Activated gamma-delta T cell (primary cell): ENCODE measurements at regions not wholly inside any gene's neighbourhood (a gene's known extent, or its start where the extent isn't known, plus 50 kb on each side); places are given as distances from the start of the nearest gene placed in this dataset.
"Not testable (repeated sequence)": the region's sequence is repeated elsewhere in the genome, so short reads cannot be mapped to it uniquely, and the experiment has no call there.

Source experiments
- DNase-seq: peaks from one replicate; lab custom pipeline; 2025; lab: John Stamatoyannopoulos, UW

- DNase-seq = no peak
These were observed 1267.5 kb upstream of the CDH9 start for GRCh38 chr5:28305891-28306290.

GRCh38 chr5:28301712-28302111, 1263.3 kb upstream of the CDH9 start:
- DNase-seq = no peak

- DNase-seq = no peak
These were observed 1258.0 kb upstream of the CDH9 start for GRCh38 chr5:28296254-28297013.

GRCh38 chr5:28287021-28287420, 1248.6 kb upstream of the CDH9 start:
- not testable (repeated sequence) for DNase-seq

GRCh38 chr5:28286566-28286965, 1248.2 kb upstream of the CDH9 start:
- DNase-seq = no peak

- DNase-seq = no peak
These were observed 1246.4 kb upstream of the CDH9 start for GRCh38 chr5:28284788-28285187.

- no peak for DNase-seq
These were observed 1243.0 kb upstream of the CDH9 start for GRCh38 chr5:28281351-28281750.

GRCh38 chr5:28275931-28276330, 1237.5 kb upstream of the CDH9 start:
- no peak for DNase-seq

GRCh38 chr5:28269978-28270377, 1231.6 kb upstream of the CDH9 start:
- DNase-seq = no peak

GRCh38 chr5:28265877-28266276, 1227.5 kb upstream of the CDH9 start:
- DNase-seq = no peak

GRCh38 chr5:28254846-28255245, 1216.5 kb upstream of the CDH9 start:
- DNase-seq = no peak

- DNase-seq = no peak
These were observed 1215.0 kb upstream of the CDH9 start for GRCh38 chr5:28253431-28253830.

- DNase-seq = no peak
These were observed 1211.5 kb upstream of the CDH9 start for GRCh38 chr5:28249771-28250415.

- DNase-seq = no peak
These were observed 1196.1 kb upstream of the CDH9 start for GRCh38 chr5:28234356-28234968.

- DNase-seq = no peak
These were observed 1188.0 kb upstream of the CDH9 start for GRCh38 chr5:28226407-28226806.

GRCh38 chr5:28219539-28219938, 1181.2 kb upstream of the CDH9 start:
- DNase-seq = no peak

- DNase-seq = no peak
These were observed 1179.3 kb upstream of the CDH9 start for GRCh38 chr5:28217695-28218094.

- no peak for DNase-seq
These were observed 1178.6 kb upstream of the CDH9 start for GRCh38 chr5:28216939-28217360.

- DNase-seq = no peak
These were observed 1176.7 kb upstream of the CDH9 start for GRCh38 chr5:28215091-28215490.

- DNase-seq = no peak
These were observed 1175.9 kb upstream of the CDH9 start for GRCh38 chr5:28214292-28214691.

GRCh38 chr5:28208356-28208755, 1170.0 kb upstream of the CDH9 start:
- no peak for DNase-seq

GRCh38 chr5:28190011-28190410, 1151.6 kb upstream of the CDH9 start:
- DNase-seq = no peak

- no peak for DNase-seq
These were observed 1136.3 kb upstream of the CDH9 start for GRCh38 chr5:28174691-28175090.
